Esophagus (tissue), 2 donors: ENCODE measurements at regions not wholly inside any gene's neighbourhood (a gene's known extent, or its start where the extent isn't known, plus 50 kb on each side); places are given as distances from the start of the nearest gene placed in this dataset.

Experiments
- H3K27ac ChIP-seq, 2 donors: one replicate each; pipeline ENCODE4 v1.5.1; 2013; ENCODE audit warnings: low read depth in 2 of 2, mild to moderate bottlenecking in 2 of 2, inconsistent platforms in 1 of 2, low read length in 1 of 2, moderate library complexity in 1 of 2
- H3K27me3 ChIP-seq, 2 donors: one replicate each; pipeline ENCODE4 v1.6.1; 2013; ENCODE audit warnings: low read length in 2 of 2, control low read depth in 1 of 2, mild to moderate bottlenecking in 1 of 2; ENCODE audit not compliant: insufficient read depth in 2 of 2, control insufficient read depth in 1 of 2
- H3K36me3 ChIP-seq, 2 donors: one replicate each; pipeline ENCODE4 v1.6.1; 2013; ENCODE audit warnings: low read length in 1 of 2; ENCODE audit not compliant: control insufficient read depth in 2 of 2, insufficient read depth in 2 of 2
- H3K4me1 ChIP-seq, 2 donors: one replicate each; pipeline ENCODE4 v1.6.1; 2013; ENCODE audit warnings: low read length in 1 of 2; ENCODE audit not compliant: control insufficient read depth in 2 of 2, insufficient read depth in 2 of 2
- H3K4me3 ChIP-seq, 2 donors: one replicate each; pipeline ENCODE4 v1.5.1; 2013; ENCODE audit warnings: low read length in 2 of 2, mild to moderate bottlenecking in 2 of 2, low read depth in 1 of 2, moderate library complexity in 1 of 2
- H3K9me3 ChIP-seq, 2 donors: one replicate each; pipeline ENCODE4 v1.6.1; 2013; ENCODE audit warnings: mild to moderate bottlenecking in 2 of 2, low read depth in 1 of 2, low read length in 1 of 2, moderate library complexity in 1 of 2; ENCODE audit not compliant: control insufficient read depth in 2 of 2, insufficient read depth in 1 of 2
- WGBS, 2 donors: extraction: QIAGEN DNeasy Blood & Tissue Kit; methylation state at CpG; one replicate each; pipeline ENCODE4 v1.1.7; 2013; 5-methylcytosine and 5-hydroxymethylcytosine counted together
- donor health status: healthy with polysubstance abuse.
- donor health status: Bipolar disorder and iron deficiency.

- Histone ChIP-seq H3K27me3 (no peaks in the 10 kb centered on the region), H3K27ac (no peak overlapping the region), H3K36me3 (no peaks in the 10 kb centered on the region), H3K4me1 (no peaks in the 10 kb centered on the region), H3K9me3 (peaks cover 0 to 3% of the 10 kb centered on the region in 2 donors), H3K4me3 (no peak overlapping the region)
- WGBS, 2 donors, result 78% methylated on average over 12 of the region's 12 CpGs
Measured at GRCh38 chr20:57890202-57890800, 180.5 kb upstream of the PMEPA1 start.

GRCh38 chr20:57888591-57888990 is 178.8 kb upstream of the PMEPA1 start:
- Histone ChIP-seq H3K9me3 (peaks cover 0 to 3% of the 10 kb centered on the region in 2 donors), H3K4me1 (no peaks in the 10 kb centered on the region), H3K4me3 (no peak overlapping the region), H3K36me3 (no peaks in the 10 kb centered on the region), H3K27me3 (no peaks in the 10 kb centered on the region), H3K27ac (no peak overlapping the region)
- WGBS, 2 donors, result 74 to 86% methylated on average over 5 of the region's 5 CpGs

GRCh38 chr20:57884956-57885355 is 175.1 kb upstream of the PMEPA1 start:
- H3K4me3 ChIP-seq, result no peak overlapping the region
- no peak overlapping the region for H3K27ac ChIP-seq
- H3K9me3 ChIP-seq, result no peaks in the 10 kb centered on the region
- H3K4me1 ChIP-seq, result no peaks in the 10 kb centered on the region
- WGBS, 2 donors, result 87 to 90% methylated on average over 5 of the region's 5 CpGs
- no peaks in the 10 kb centered on the region for H3K27me3 ChIP-seq
- H3K36me3 ChIP-seq, result no peaks in the 10 kb centered on the region

GRCh38 chr20:57883761-57884160 is 173.9 kb upstream of the PMEPA1 start:
- Histone ChIP-seq H3K4me3 (no peak overlapping the region), H3K4me1 (no peaks in the 10 kb centered on the region), H3K9me3 (no peaks in the 10 kb centered on the region), H3K27ac (no peak overlapping the region), H3K36me3 (no peaks in the 10 kb centered on the region), H3K27me3 (no peaks in the 10 kb centered on the region)
- 77 to 85% methylated on average over 5 of the region's 5 CpGs for WGBS, 2 donors

- no peak overlapping the region for H3K4me3 ChIP-seq
- WGBS, 2 donors, result 84 to 85% methylated on average over 6 of the region's 6 CpGs
- no peaks in the 10 kb centered on the region for H3K9me3 ChIP-seq
- no peaks in the 10 kb centered on the region for H3K36me3 ChIP-seq
- no peak overlapping the region for H3K27ac ChIP-seq
- H3K27me3 ChIP-seq, result no peaks in the 10 kb centered on the region
- no peaks in the 10 kb centered on the region for H3K4me1 ChIP-seq
Measured at GRCh38 chr20:57883224-57883623, 173.4 kb upstream of the PMEPA1 start.

- H3K27me3 ChIP-seq, result no peaks in the 10 kb centered on the region
- no peaks in the 10 kb centered on the region for H3K4me1 ChIP-seq
- H3K4me3 ChIP-seq, result no peak overlapping the region
- H3K9me3 ChIP-seq, result no peaks in the 10 kb centered on the region
- WGBS, 2 donors, result 82 to 86% methylated on average over 16 of the region's 16 CpGs
- H3K36me3 ChIP-seq, result no peaks in the 10 kb centered on the region
- no peak overlapping the region for H3K27ac ChIP-seq
Measured at GRCh38 chr20:57882451-57883161, 172.8 kb upstream of the PMEPA1 start.

GRCh38 chr20:57881466-57882385 is 171.9 kb upstream of the PMEPA1 start:
- Histone ChIP-seq H3K27me3 (no peaks in the 10 kb centered on the region), H3K27ac (no peak overlapping the region), H3K4me1 (no peaks in the 10 kb centered on the region), H3K4me3 (no peak overlapping the region), H3K9me3 (no peaks in the 10 kb centered on the region), H3K36me3 (no peaks in the 10 kb centered on the region)
- 82 to 88% methylated on average over 15 of the region's 15 CpGs for WGBS, 2 donors

GRCh38 chr20:57880571-57880892 is 170.7 kb upstream of the PMEPA1 start:
- Histone ChIP-seq H3K4me1 (no peaks in the 10 kb centered on the region), H3K27ac (no peak overlapping the region)

GRCh38 chr20:57879779-57880570 is 170.2 kb upstream of the PMEPA1 start:
- Histone ChIP-seq H3K9me3 (no peaks in the 10 kb centered on the region), H3K4me1 (no peaks in the 10 kb centered on the region), H3K27me3 (no peaks in the 10 kb centered on the region), H3K36me3 (no peaks in the 10 kb centered on the region), H3K4me3 (no peak overlapping the region), H3K27ac (no peak overlapping the region)
- 46 to 47% methylated on average over 13 of the region's 13 CpGs for WGBS, 2 donors

More at GRCh38 chr20:57880571-57880892, 170.7 kb upstream of the PMEPA1 start:
- Histone ChIP-seq H3K27me3 (no peaks in the 10 kb centered on the region), H3K36me3 (no peaks in the 10 kb centered on the region), H3K9me3 (no peaks in the 10 kb centered on the region), H3K4me3 (no peak overlapping the region)
